SW 1271 (cell line): ENCODE measurements at regions not wholly inside any gene's neighbourhood (a gene's known extent, or its start where the extent isn't known, plus 50 kb on each side); places are given as distances from the start of the nearest gene placed in this dataset.

Source experiments
- DNase-seq, 2 experiments: peaks; one replicate each; lab custom pipeline; 2025; lab: John Stamatoyannopoulos, UW

DNA sequence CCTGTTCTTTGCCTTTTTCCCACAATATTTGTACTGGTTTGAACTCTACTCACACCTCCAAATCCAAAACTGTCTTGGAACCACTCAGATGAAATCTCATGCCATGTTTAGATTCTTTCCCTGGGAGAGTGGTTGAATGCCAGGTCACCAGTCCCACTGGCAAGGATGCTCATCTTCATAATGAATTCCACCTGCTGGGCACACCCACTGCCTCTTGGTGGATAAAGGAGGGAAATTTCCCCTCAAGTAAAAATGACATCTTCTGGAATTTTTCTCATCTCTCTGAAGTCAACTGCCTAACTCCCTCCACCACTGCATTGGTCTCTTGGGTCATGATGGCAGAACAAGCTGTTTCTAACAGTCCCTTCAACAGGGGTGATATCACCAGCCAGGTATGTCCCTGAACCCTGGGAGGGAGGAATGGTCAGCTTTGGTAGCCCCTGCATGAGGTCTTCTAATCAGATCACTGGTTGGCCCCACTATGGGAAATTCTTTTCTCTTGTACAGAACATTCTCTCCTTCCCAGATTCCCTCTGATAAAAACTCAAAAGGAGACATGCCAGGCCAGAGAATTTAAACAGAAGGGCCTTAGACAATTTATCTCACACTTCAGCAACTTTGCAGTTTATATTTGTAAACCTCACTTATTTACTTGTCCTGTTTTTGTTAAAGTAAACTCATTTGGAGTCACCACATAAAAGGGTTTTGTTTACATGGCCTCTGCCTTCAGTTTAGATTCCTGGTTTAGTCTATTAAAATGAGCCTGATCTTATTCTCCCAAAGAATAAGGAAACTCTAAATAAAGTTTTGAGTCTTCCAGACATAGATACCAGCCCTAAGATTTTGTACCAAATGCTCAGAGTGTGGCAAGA lies 143.4 kb downstream of the WNT5A start:
- DNase-seq, result no peak

GRCh38 chr3:55341502-55342031 lies 145.5 kb downstream of the WNT5A start:
- DNase-seq, result no peak

DNA sequence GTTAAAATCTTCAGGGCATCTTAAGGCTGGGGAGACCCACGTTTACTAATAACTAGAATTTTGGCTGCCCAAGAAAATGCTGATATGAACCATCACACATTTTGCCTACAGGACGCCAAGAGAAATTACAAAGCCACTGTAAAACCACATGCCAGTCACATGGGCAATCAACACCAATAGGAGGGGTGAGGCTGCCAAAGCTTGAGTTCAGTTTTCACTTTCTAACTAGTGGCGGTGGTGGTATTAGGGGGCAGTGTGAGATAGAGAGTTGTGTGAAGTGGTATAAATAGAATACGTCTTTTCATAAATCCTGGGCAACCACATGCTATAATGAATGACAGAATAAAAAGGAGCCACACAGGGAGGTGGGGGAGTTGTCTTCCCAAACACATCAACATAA lies 147.3 kb downstream of the WNT5A start:
- no peak for DNase-seq

GRCh38 chr3:55339390-55339789 lies 147.7 kb downstream of the WNT5A start:
- no peak for DNase-seq

DNA sequence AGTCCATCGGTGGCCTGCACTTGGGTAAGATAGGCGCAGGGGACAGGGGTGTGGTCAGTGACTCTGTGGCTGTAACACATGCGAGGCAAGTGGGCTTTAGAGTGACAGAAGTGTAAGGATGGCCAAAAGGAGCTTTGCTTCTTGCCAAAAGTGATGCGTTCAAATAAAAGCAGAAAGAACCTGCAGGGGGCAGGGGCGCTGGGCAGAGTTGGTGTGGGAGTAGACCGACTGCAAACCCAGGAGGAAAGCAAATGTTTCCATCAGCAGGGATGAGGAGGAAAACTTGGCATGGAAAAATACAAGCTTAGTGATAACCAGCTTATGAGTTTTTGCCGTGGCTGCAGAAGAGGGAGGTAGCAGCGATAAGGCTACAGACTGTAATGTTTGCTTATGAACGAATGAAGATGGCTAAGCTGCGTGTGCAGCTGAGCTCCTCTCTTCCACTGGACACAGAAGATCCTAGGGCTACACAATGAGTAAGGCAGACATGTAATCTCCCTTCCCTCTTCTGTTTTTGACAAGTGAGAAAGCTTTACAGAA lies 149.4 kb downstream of the WNT5A start:
- DNase-seq, result no peak

DNA sequence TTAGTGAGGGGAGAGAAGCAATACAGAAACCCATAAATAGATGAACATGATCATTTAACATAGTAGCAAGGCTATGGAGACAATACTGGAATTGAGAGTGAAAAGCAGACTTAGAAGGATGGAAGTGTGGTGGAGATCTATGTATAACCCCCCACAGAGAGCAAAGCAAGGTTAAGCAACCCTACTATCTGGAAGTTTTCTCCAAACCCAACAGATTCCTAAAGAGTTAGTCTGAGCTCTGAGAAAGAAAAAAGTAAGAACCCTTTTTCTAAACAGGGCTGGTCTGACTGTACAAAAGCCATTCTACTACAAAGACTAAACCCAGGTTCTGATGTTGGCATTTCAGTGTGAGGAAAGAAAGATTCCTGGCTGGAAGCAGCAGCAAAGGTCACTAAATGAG lies 153.2 kb downstream of the WNT5A start:
- DNase-seq, result no peak

DNA sequence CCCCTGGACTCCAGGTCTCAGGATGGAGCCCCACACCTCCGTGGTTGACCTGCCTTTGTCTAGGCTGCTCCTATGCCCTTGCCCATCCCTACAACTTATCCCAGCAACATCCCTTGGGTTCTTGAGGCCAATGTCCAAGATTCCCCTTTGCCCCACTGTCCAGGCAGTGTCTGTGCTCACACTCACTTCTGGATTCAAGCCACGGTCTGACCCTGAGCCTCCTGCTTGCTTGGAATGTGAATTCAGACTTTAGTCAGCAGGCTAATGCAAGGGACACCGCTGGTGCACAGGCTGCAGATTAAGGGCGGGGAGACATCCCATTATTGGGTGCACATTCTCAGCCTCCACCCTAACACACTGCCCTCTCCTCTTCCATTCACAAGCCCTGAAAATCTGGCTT lies 154.1 kb downstream of the WNT5A start:
- no peak for DNase-seq

GRCh38 chr3:55332176-55332575 lies 154.9 kb downstream of the WNT5A start:
- DNase-seq, result no peak

GRCh38 chr3:55331524-55331923 lies 155.6 kb downstream of the WNT5A start:
- DNase-seq, result no peak

DNA sequence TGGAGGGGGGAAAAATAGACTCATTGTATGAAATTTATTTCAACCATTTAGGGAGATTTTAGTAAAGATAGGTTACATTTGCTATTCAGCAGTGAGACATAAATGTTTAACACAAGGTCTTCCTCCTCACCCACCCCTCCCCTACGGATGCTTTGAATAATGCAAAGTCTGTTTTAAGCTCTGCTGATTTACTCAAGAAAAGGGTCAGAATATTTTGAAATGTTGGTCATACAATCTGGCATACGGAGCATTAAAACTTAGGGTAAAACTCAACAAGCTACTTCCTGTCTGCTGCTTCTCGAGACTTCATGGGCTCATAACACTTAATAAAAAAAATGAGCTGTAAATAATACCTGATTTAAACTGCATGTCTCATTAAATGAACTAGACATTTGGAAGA lies 156.3 kb downstream of the WNT5A start:
- DNase-seq, result no peak

DNA sequence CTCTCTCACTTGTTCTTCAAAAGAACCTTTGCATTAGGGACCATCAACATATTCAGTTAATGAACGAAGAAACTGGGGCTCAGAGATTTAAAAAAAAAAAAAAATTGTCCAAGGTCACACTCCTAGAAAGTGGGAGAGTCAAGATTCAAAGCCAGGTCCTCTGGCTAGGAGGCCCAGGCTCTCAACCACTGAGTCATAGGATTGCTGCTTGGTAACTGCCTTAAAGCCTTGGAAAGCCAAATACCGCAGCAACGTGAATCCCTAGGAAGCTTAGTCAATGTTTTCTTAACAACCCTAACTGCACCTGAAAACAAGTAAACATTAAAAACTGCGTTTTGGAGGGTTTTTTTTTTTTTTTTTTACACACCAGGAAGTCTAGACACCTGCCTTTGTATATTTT lies 156.8 kb downstream of the WNT5A start:
- DNase-seq, result peak in 1 of 2 experiments; percentile 4

DNA sequence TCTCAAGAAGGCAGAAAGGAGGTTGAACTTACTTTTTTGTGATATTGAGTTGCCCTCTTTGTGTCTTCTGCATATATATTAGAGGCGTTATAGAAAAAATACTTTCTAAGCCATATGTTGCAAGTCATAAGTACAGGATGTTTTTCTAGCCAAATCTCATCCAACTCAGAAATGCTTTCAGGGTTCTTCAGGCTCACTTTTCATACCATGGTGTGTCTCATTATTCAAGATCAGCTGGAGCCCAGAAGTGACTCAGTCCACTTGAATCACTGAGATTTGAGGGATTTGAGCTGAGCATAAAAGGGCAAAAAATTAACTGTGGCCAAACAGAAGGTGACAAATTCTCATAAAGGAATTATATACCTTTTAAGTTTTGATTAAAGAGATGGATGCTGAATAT lies 157.3 kb downstream of the WNT5A start:
- DNase-seq, result peak in 1 of 2 experiments; percentile 15

DNA sequence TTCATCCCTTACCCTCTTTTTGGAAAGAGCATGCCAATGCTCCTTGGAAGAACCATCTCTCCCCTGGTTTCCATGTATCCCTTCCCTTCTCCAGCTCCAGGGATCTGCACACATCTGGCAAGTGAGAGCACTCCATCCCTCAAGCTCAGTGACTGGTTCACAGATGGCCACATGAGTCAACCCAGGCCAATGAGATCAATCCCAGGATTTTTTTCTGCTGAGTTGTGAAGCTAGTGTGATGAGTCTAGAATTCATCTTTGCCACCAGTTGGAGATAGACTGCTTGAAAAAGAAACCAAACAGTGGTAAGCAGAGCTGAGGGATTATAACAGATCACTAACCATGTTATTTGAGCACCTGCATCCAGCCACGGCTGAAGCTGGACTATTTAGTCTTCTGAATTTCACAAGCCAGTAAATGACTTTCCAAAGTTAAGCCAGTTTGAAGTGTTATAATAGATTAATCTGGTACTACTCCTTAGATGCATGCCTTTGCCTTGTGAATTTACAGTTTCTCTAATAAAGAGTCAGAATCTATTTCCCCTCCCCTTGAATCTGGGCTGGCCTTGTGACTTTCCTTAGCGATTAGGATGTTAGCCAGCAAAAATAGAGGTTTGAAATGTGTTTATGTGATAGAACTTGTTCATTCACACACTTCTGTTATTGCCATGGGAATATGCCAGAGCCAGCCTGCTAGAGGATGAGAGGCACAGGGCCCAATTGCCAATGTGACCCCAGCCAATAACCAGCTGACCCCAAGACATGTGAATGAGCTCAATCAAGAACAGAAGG lies 159.8 kb downstream of the WNT5A start:
- DNase-seq, result no peak

DNA sequence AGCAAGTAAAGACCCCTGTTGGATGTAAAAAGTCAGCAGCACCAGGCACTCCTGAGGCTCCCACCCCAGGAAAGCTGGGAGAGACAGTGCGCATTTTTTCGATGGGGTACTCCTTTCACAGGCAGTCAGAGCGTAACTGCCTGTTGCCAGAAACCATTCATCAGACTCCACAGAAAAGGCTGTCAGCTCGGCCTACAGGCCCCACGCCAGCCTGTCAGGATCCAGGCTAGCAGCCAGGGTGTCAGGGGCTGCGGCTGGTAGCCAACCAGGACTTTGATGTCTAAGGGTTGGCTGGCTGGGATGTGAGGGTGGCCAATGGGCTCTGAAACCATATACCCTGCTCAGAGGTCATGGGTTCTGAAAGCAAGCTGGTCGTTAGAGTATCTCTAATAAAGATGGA lies 164.5 kb downstream of the WNT5A start:
- no peak for DNase-seq

GRCh38 chr3:55320928-55321327 lies 166.2 kb downstream of the WNT5A start:
- no peak for DNase-seq

DNA sequence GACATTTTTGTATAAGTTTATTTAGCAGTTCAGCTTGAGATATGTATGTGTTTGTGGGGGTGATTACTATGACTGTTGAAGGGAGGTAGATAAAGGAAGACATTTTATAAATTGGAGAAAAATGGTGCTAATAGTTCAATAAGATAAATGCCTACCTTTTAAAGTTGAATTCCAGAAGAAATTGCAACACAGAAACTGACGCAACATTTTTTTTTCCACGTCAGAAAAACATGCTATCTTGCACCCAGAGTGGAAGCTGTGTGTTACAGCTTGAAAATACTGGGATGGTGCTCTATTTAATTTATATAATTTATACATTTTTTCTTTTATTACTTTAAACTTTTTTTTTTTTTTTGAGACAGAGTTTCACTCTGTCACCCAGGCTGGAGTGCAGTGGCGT lies 171.7 kb downstream of the WNT5A start:
- DNase-seq, result no peak

- no peak for DNase-seq
Measured at GRCh38 chr3:55313666-55314065, 173.4 kb downstream of the WNT5A start.

DNA sequence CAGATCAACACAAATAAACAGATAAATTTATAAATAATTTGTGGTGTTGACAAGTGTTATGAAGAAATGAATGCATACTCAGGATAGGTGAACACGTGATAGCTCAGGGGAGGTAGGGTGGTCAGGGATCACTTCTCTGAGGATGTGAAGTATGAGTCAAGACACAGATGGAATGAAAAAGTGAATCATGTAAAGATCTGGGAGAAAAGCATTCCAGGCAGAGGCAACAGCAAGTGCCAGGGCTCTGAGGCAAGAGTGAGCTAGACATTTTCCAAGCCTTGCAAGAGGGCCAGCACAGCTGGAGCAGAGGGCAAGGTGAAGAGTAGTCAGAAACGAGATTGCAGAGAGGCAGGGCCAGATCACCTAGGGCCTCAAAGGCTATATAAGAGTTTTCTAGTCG lies 177.8 kb downstream of the WNT5A start:
- no peak for DNase-seq

GRCh38 chr3:55307622-55308021 lies 179.5 kb downstream of the WNT5A start:
- no peak for DNase-seq

GRCh38 chr3:55305696-55306485 lies 181.2 kb downstream of the WNT5A start:
- no peak for DNase-seq

- no peak for DNase-seq
Measured at GRCh38 chr3:55300701-55301100, 186.4 kb downstream of the WNT5A start.

- DNase-seq, result no peak
Measured at GRCh38 chr3:55297706-55298105, 189.4 kb downstream of the WNT5A start.
